A673 (cell line): ENCODE measurements at regions not wholly inside any gene's neighbourhood (a gene's known extent, or its start where the extent isn't known, plus 50 kb on each side); places are given as distances from the start of the nearest gene placed in this dataset.

Experiments
- CTCF ChIP-seq: fragments of 300-800, 200-600 bp; sonication (generic); conservative IDR thresholded peaks from 2 replicates; pipeline ENCODE4 v1.5.1; 2017; ENCODE audit warnings: low read depth, mild to moderate bottlenecking, antibody characterized with exemption, low read length, moderate library complexity, mixed read lengths
- EZH2 ChIP-seq: fragments of 200-600 bp; sonication (generic); IDR thresholded peaks from 2 replicates; pipeline ENCODE4 v1.6.1; 2017; ENCODE audit warnings: borderline replicate concordance, low read depth, mild to moderate bottlenecking, mixed read lengths, antibody characterized with exemption, low read length; ENCODE audit not compliant: poor library complexity, severe bottlenecking

GRCh38 chr1:185680453-185680852 is 53.7 kb upstream of the HMCN1 start:
- no peak for TF ChIP-seq CTCF
- TF ChIP-seq EZH2: no peak
